Lung (tissue), 11 donors: ENCODE measurements at regions not wholly inside any gene's neighbourhood (a gene's known extent, or its start where the extent isn't known, plus 50 kb on each side); places are given as distances from the start of the nearest gene placed in this dataset.
"Not testable (repeated sequence)": the region's sequence is repeated elsewhere in the genome, so short reads cannot be mapped to it uniquely, and the experiment has no call there.

ENCODE experiments used
- ATAC-seq: fragments of 200-7000 bp; cut with Tn5 transposase; one replicate; pipeline ENCODE4 v1.9.1; 2020; ENCODE audit warnings: moderate number of reproducible peaks; ENCODE audit not compliant: insufficient read depth, low FRiP score
- DNase-seq, 3 donors: peaks; one replicate each; pipeline ENCODE4 v3.0.0-alpha.2; 2013 to 2017
- H3K27ac ChIP-seq, 2 donors: one replicate each; pipeline ENCODE4 v1.5.1; 2013; ENCODE audit warnings: mild to moderate bottlenecking in 2 of 2, moderate library complexity in 2 of 2, control low read depth in 1 of 2, inconsistent platforms in 1 of 2, low read depth in 1 of 2, low read length in 1 of 2
- H3K27me3 ChIP-seq, 3 donors: one replicate each; pipeline ENCODE4 v1.5.1; 2013; ENCODE audit warnings: low read length in 2 of 3; ENCODE audit not compliant: control insufficient read depth in 3 of 3, insufficient read depth in 3 of 3
- H3K36me3 ChIP-seq, 4 donors: one replicate each; pipeline ENCODE4 v1.5.1; 2013; ENCODE audit warnings: low read length in 4 of 4, mild to moderate bottlenecking in 1 of 4, moderate library complexity in 1 of 4; ENCODE audit not compliant: control insufficient read depth in 4 of 4, insufficient read depth in 4 of 4
- H3K4me1 ChIP-seq, 5 donors: one replicate each; pipeline ENCODE4 v1.5.1; 2013; ENCODE audit warnings: low read length in 5 of 5, mild to moderate bottlenecking in 2 of 5, moderate library complexity in 1 of 5; ENCODE audit not compliant: control insufficient read depth in 5 of 5, insufficient read depth in 5 of 5
- H3K4me3 ChIP-seq: one replicate; pipeline ENCODE4 v1.5.1; 2013; ENCODE audit warnings: mild to moderate bottlenecking, control low read depth, moderate library complexity
- H3K9ac ChIP-seq, 2 donors: one replicate each; pipeline ENCODE4 v1.5.1; 2013; ENCODE audit warnings: low read length in 2 of 2, control low read depth in 1 of 2; ENCODE audit not compliant: insufficient read depth in 1 of 2
- H3K9me3 ChIP-seq, 4 donors: one replicate each; pipeline ENCODE4 v1.5.1; 2013; ENCODE audit warnings: low read length in 3 of 4, mild to moderate bottlenecking in 1 of 4, moderate library complexity in 1 of 4; ENCODE audit not compliant: control insufficient read depth in 4 of 4, insufficient read depth in 3 of 4
- CTCF ChIP-seq: IDR thresholded peaks from 2 replicates; pipeline ENCODE4 v1.5.1; 2012; ENCODE audit warnings: mild to moderate bottlenecking; ENCODE audit errors: control extremely low read depth, extremely low read depth
- WGBS, 2 donors: extraction: QIAGEN DNeasy Blood & Tissue Kit; methylation state at CpG; one replicate each; pipeline ENCODE4 v1.1.7; 2013; 5-methylcytosine and 5-hydroxymethylcytosine counted together
- donor health status: control.
- donor health status: control.
- donor health status: Bipolar disorder and iron deficiency.
- donor health status: healthy.
- donor health status: DM: yes; HTN: yes; CAD: no.

GRCh38 chr5:162672061-162672460, 604.5 kb downstream of the GABRG2 start:
- no peaks in the 10 kb centered on the region for H3K36me3 ChIP-seq
- H3K4me3 ChIP-seq = no peak overlapping the region
- H3K4me1 ChIP-seq = no peaks in the 10 kb centered on the region
- no peak for TF ChIP-seq CTCF
- no peak overlapping the region for H3K9ac ChIP-seq
- 94 to 100% methylated on average over 1 of the region's 1 CpG for WGBS, 2 donors
- peaks cover 0 to 2% (median 0%) of the 10 kb centered on the region in 4 donors for H3K9me3 ChIP-seq
- no peak overlapping the region for H3K27ac ChIP-seq
- ATAC-seq = no peak
- H3K27me3 ChIP-seq = no peaks in the 10 kb centered on the region
- DNase-seq = no peak

- no peak for TF ChIP-seq CTCF
- WGBS, 2 donors = 57% methylated on average over 2 of the region's 2 CpGs
- no peaks in the 10 kb centered on the region for H3K36me3 ChIP-seq
- H3K9me3 ChIP-seq = peaks cover 0 to 3% (median 0%) of the 10 kb centered on the region in 4 donors
- H3K4me1 ChIP-seq = no peaks in the 10 kb centered on the region
- H3K27me3 ChIP-seq = no peaks in the 10 kb centered on the region
- no peak overlapping the region for H3K4me3 ChIP-seq
- H3K9ac ChIP-seq = no peak overlapping the region
- H3K27ac ChIP-seq = no peak overlapping the region
- no peak for ATAC-seq
- DNase-seq = no peak
Observed at GRCh38 chr5:162683284-162683683, 615.7 kb downstream of the GABRG2 start.

GRCh38 chr5:162684145-162684544, 616.6 kb downstream of the GABRG2 start:
- ATAC-seq = no peak
- Histone ChIP-seq H3K36me3 (no peaks in the 10 kb centered on the region), H3K4me3 (no peak overlapping the region), H3K9me3 (peaks cover 0 to 3% (median 0%) of the 10 kb centered on the region in 4 donors), H3K27ac (no peak overlapping the region), H3K27me3 (no peaks in the 10 kb centered on the region), H3K4me1 (no peaks in the 10 kb centered on the region), H3K9ac (no peak overlapping the region)
- TF ChIP-seq CTCF = no peak
- DNase-seq = peak in 1 of 3 donors; percentile 3
- 46 to 66% methylated on average over 3 of the region's 3 CpGs for whole genome bisulfite sequencing, 2 donors

- Histone ChIP-seq H3K4me3 (no peak overlapping the region), H3K9ac (no peak overlapping the region), H3K9me3 (peaks cover 0 to 3% (median 0%) of the 10 kb centered on the region in 4 donors), H3K27me3 (no peaks in the 10 kb centered on the region), H3K27ac (no peak overlapping the region), H3K36me3 (no peaks in the 10 kb centered on the region), H3K4me1 (no peaks in the 10 kb centered on the region)
- no peak for TF ChIP-seq CTCF
- DNase-seq (no peak), ATAC-seq (no peak)
- WGBS, 2 donors = 90 to 92% methylated on average over 15 of the region's 15 CpGs
Observed at GRCh38 chr5:162685302-162685701, 617.7 kb downstream of the GABRG2 start.

GRCh38 chr5:162696272-162696671, 628.7 kb downstream of the GABRG2 start:
- ATAC-seq, H3K4me3 ChIP-seq, H3K27me3 ChIP-seq, H3K4me1 ChIP-seq, H3K27ac ChIP-seq, H3K9me3 ChIP-seq, H3K9ac ChIP-seq, H3K36me3 ChIP-seq, DNase-seq: not testable (repeated sequence)
- 82 to 93% methylated on average over 5 of the region's 5 CpGs for WGBS, 2 donors
